Tibial nerve (tissue), 4 donors: ENCODE measurements at regions not wholly inside any gene's neighbourhood (a gene's known extent, or its start where the extent isn't known, plus 50 kb on each side); places are given as distances from the start of the nearest gene placed in this dataset.

ENCODE experiments used
- DNase-seq, 2 donors: peaks; one replicate each; pipeline ENCODE4 v3.0.0-alpha.2; 2019; ENCODE audit warnings: low spot score in 2 of 2
- H3K27ac ChIP-seq, 4 donors: fragments of 200-600 bp; sonication (generic) in 3 of 4; one replicate each; pipeline ENCODE4 v1.5.1; 2017 to 2019; ENCODE audit warnings: mild to moderate bottlenecking in 1 of 4
- H3K27me3 ChIP-seq, 2 donors: fragments of 200-600 bp; sonication (generic) in 1 of 2; one replicate each; pipeline versions ENCODE4 v1.5.1 to v1.6.0; 2017 to 2019
- H3K36me3 ChIP-seq, 3 donors: fragments of 200-600 bp; sonication (generic); one replicate each; pipeline ENCODE4 v1.5.1; 2018 to 2019
- H3K4me1 ChIP-seq, 4 donors: fragments of 200-600 bp; sonication (generic) in 3 of 4; one replicate each; pipeline ENCODE4 v1.5.1; 2017 to 2019
- H3K4me3 ChIP-seq, 4 donors: fragments of 200-600 bp; sonication (generic) in 3 of 4; one replicate each; pipeline ENCODE4 v1.5.1; 2017 to 2019; ENCODE audit warnings: mild to moderate bottlenecking in 1 of 4, moderate library complexity in 1 of 4
- H3K9me3 ChIP-seq, 4 donors: fragments of 200-600 bp; sonication (generic) in 3 of 4; one replicate each; pipeline ENCODE4 v1.5.1; 2017 to 2019
- CTCF ChIP-seq, 5 experiments: fragments of 200-600 bp in 3 of 5; fragments of 450-650 bp in 2 of 5; sonication (generic) in 3 of 5; IDR thresholded peaks; one replicate each; pipeline ENCODE4 v1.5.1; 2016 to 2019; ENCODE audit warnings: antibody characterized with exemption in 5 of 5, mild to moderate bottlenecking in 3 of 5, moderate library complexity in 2 of 5
- EP300 ChIP-seq, 2 donors: sonication (generic); formaldehyde crosslinking; IDR thresholded peaks; one replicate each; pipeline ENCODE4 v1.6.1; 2017; ENCODE audit warnings: antibody characterized with exemption in 2 of 2, mild to moderate bottlenecking in 1 of 2
- POLR2A ChIP-seq, 2 donors: fragments of 450-650 bp; IDR thresholded peaks; one replicate each; pipeline ENCODE4 v1.6.1; 2017; ENCODE audit warnings: antibody characterized with exemption in 2 of 2, mild to moderate bottlenecking in 2 of 2, moderate library complexity in 2 of 2
- WGBS, 2 donors: methylation state at CpG; one replicate each; pipeline ENCODE4 v1.1.5; 2018; 5-methylcytosine and 5-hydroxymethylcytosine counted together

- Histone ChIP-seq H3K4me3 (no peak overlapping the region), H3K36me3 (no peaks in the 10 kb centered on the region), H3K27me3 (no peaks in the 10 kb centered on the region), H3K27ac (no peak overlapping the region), H3K4me1 (no peaks in the 10 kb centered on the region), H3K9me3 (no peaks in the 10 kb centered on the region)
- 49 to 58% methylated on average over 23 to 25 of the region's 25 CpGs for WGBS, 2 donors
- no peak for DNase-seq
- no peak for TF ChIP-seq CTCF (IDR thresholded peaks at IDR 0.05)
- TF ChIP-seq EP300 (IDR thresholded peaks at IDR 0.05) = no peak
- TF ChIP-seq POLR2A (IDR thresholded peaks at IDR 0.05) = no peak
These were observed 153.8 kb upstream of the SOX1 start for GRCh38 chr13:111912991-111913760.

- Histone ChIP-seq H3K36me3 (no peaks in the 10 kb centered on the region), H3K9me3 (no peaks in the 10 kb centered on the region), H3K4me3 (no peak overlapping the region), H3K4me1 (no peaks in the 10 kb centered on the region), H3K27ac (no peak overlapping the region), H3K27me3 (no peaks in the 10 kb centered on the region)
- TF ChIP-seq POLR2A (IDR thresholded peaks at IDR 0.05) = no peak
- TF ChIP-seq CTCF (IDR thresholded peaks at IDR 0.05) = no peak
- TF ChIP-seq EP300 (IDR thresholded peaks at IDR 0.05) = no peak
- 64 to 66% methylated on average over 9 of the region's 9 CpGs for WGBS, 2 donors
- no peak for DNase-seq
These were observed 153.2 kb upstream of the SOX1 start for GRCh38 chr13:111913761-111914140.

GRCh38 chr13:111914241-111915103 is 152.5 kb upstream of the SOX1 start:
- Histone ChIP-seq H3K9me3 (no peaks in the 10 kb centered on the region), H3K27me3 (no peaks in the 10 kb centered on the region), H3K4me1 (no peaks in the 10 kb centered on the region), H3K36me3 (no peaks in the 10 kb centered on the region), H3K27ac (no peak overlapping the region), H3K4me3 (no peak overlapping the region)
- DNase-seq = no peak
- TF ChIP-seq EP300 (IDR thresholded peaks at IDR 0.05) (no peak), POLR2A (IDR thresholded peaks at IDR 0.05) (no peak), CTCF (IDR thresholded peaks at IDR 0.05) (no peak)
- 89 to 94% methylated on average over 13 of the region's 13 CpGs for WGBS, 2 donors

GRCh38 chr13:111915104-111915551 is 151.8 kb upstream of the SOX1 start:
- Histone ChIP-seq H3K36me3 (no peaks in the 10 kb centered on the region), H3K9me3 (no peaks in the 10 kb centered on the region), H3K27ac (no peak overlapping the region), H3K27me3 (no peaks in the 10 kb centered on the region), H3K4me3 (no peak overlapping the region), H3K4me1 (no peaks in the 10 kb centered on the region)
- no peak for TF ChIP-seq EP300 (IDR thresholded peaks at IDR 0.05)
- TF ChIP-seq POLR2A (IDR thresholded peaks at IDR 0.05) = no peak
- TF ChIP-seq CTCF (IDR thresholded peaks at IDR 0.05) = no peak
- WGBS, 2 donors = 87 to 92% methylated on average over 12 of the region's 12 CpGs
- DNase-seq = no peak

- no peaks in the 10 kb centered on the region for H3K36me3 ChIP-seq
- no peak overlapping the region for H3K27ac ChIP-seq
- no peaks in the 10 kb centered on the region for H3K27me3 ChIP-seq
- no peak for DNase-seq
- 70 to 73% methylated on average over 6 of the region's 6 CpGs for WGBS, 2 donors
- TF ChIP-seq CTCF (IDR thresholded peaks at IDR 0.05) (no peak), POLR2A (IDR thresholded peaks at IDR 0.05) (no peak), EP300 (IDR thresholded peaks at IDR 0.05) (no peak)
- no peak overlapping the region for H3K4me3 ChIP-seq
- H3K9me3 ChIP-seq = no peaks in the 10 kb centered on the region
- no peaks in the 10 kb centered on the region for H3K4me1 ChIP-seq
These were observed 150.7 kb upstream of the SOX1 start for GRCh38 chr13:111916201-111916600.
